Testis (tissue), 2 donors: ENCODE measurements at regions not wholly inside any gene's neighbourhood (a gene's known extent, or its start where the extent isn't known, plus 50 kb on each side); places are given as distances from the start of the nearest gene placed in this dataset.

Source experiments
- DNase-seq: peaks from one replicate; pipeline ENCODE4 v3.0.0-alpha.2; 2019
- H3K27ac ChIP-seq, 2 donors: fragments of 200-600 bp; sonication (generic); one replicate each; pipeline ENCODE4 v1.5.1; 2019
- H3K27me3 ChIP-seq: fragments of 200-600 bp; sonication (generic); one replicate; pipeline ENCODE4 v1.5.1; 2019
- H3K36me3 ChIP-seq: fragments of 200-600 bp; sonication (generic); one replicate; pipeline ENCODE4 v1.5.1; 2017; ENCODE audit warnings: low read depth; ENCODE audit errors: missing control alignments
- H3K4me1 ChIP-seq: fragments of 200-600 bp; sonication (generic); one replicate; pipeline ENCODE4 v1.5.1; 2019
- H3K4me3 ChIP-seq, 2 donors: fragments of 200-600 bp; sonication (generic); one replicate each; pipeline ENCODE4 v1.5.1; 2017 to 2019
- H3K9me3 ChIP-seq: fragments of 200-600 bp; sonication (generic); one replicate; pipeline ENCODE4 v1.5.1; 2017
- CTCF ChIP-seq, 3 experiments: fragments of 450-650 bp in 2 of 3; fragments of 200-600 bp in 1 of 3; sonication (generic) in 1 of 3; IDR thresholded peaks; one replicate each; pipeline ENCODE4 v1.5.1; 2016 to 2019; ENCODE audit warnings: antibody characterized with exemption in 3 of 3, mild to moderate bottlenecking in 2 of 3, moderate library complexity in 1 of 3
- POLR2A ChIP-seq: fragments of 450-650 bp; IDR thresholded peaks from one replicate; pipeline ENCODE4 v1.6.1; 2017; ENCODE audit warnings: antibody characterized with exemption, mild to moderate bottlenecking, moderate library complexity
- WGBS, 2 donors: methylation state at CpG; one replicate each; pipeline ENCODE4 v1.1.5; 2018; 5-methylcytosine and 5-hydroxymethylcytosine counted together
- intact Hi-C: fragments of 100-400 bp; cut with DNase I; formaldehyde crosslinking; loops from one replicate; pipeline ENCODE4 v1.15.1; 2023; ENCODE audit warnings: low total_unique reads

GRCh38 chr2:114384441-114384840 is 58.0 kb upstream of the DPP10 start:
- WGBS, 2 donors, result 82 to 83% methylated on average over 4 of the region's 4 CpGs

GRCh38 chr2:114389021-114389420 is 53.4 kb upstream of the DPP10 start:
- TF ChIP-seq POLR2A (no peak), CTCF (IDR thresholded peaks at IDR 0.05) (no peak)
- H3K27ac ChIP-seq, result no peak overlapping the region
- no peaks in the 10 kb centered on the region for H3K27me3 ChIP-seq
- DNase-seq, result no peak
- no peaks in the 10 kb centered on the region for H3K9me3 ChIP-seq
- intact Hi-C loops, result no loop called here
- no peak overlapping the region for H3K4me3 ChIP-seq
- H3K36me3 ChIP-seq, result no peaks in the 10 kb centered on the region
- 87 to 89% methylated on average over 4 of the region's 4 CpGs for WGBS, 2 donors
- H3K4me1 ChIP-seq, result no peaks in the 10 kb centered on the region

More at GRCh38 chr2:114384441-114384840, 58.0 kb upstream of the DPP10 start:
- Histone ChIP-seq H3K9me3 (no peaks in the 10 kb centered on the region), H3K27ac (no peak overlapping the region), H3K4me3 (no peak overlapping the region), H3K27me3 (no peaks in the 10 kb centered on the region), H3K4me1 (no peaks in the 10 kb centered on the region), H3K36me3 (no peaks in the 10 kb centered on the region)
- intact Hi-C loops, result no loop called here
- TF ChIP-seq CTCF (IDR thresholded peaks at IDR 0.05) (no peak), POLR2A (no peak)
- DNase-seq, result no peak
